ENCODE measurements at regions not wholly inside any gene's neighbourhood (a gene's known extent, or its start where the extent isn't known, plus 50 kb on each side); places are given as distances from the start of the nearest gene placed in this dataset.

DNA sequence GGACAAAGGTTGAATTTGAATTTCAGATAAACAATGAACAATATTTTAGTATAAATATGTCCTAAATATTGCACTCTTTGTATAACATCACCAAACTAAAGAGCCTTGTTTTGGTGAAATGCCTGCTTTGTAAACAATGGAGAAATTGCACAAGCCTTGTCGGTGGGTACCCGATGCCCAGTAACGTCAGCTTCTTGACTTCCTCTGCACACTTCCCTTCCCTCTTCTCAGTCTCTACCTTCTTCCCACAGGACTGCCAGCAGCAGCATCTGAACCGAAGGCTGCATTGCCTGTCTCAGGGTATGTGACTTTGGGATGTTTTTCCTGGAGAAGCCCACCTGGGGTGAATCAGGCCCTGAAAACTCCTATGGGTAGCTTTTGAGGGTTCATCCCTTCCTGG lies 113.9 kb downstream of the UTP18 start:
- H3K27ac ChIP-seq (ENCODE audit: low read length), result no peak overlapping the region
- peaks cover 4% of the 10 kb centered on the region for H3K4me1 ChIP-seq (ENCODE audit: control insufficient read depth, insufficient read depth, low read length)
- H3K36me3 ChIP-seq (ENCODE audit: control insufficient read depth, insufficient read depth, low read length), result no peaks in the 10 kb centered on the region
- intact Hi-C loops (cut with micrococcal nuclease), result no loop called here
- ATAC-seq, result no peak
- H3K4me1 Mint-ChIP-seq, result peaks cover 6 to 7% of the 10 kb centered on the region in 2 donors
- H3K9me3 Mint-ChIP-seq, result no peaks in the 10 kb centered on the region
- WGBS (ENCODE audit: insufficient coverage), result 8% methylated on average over 3 of the region's 4 CpGs
- peaks cover 7% of the 10 kb centered on the region for H3K9me3 ChIP-seq (ENCODE audit: control insufficient read depth, insufficient read depth, low read length)
- H3K36me3 Mint-ChIP-seq, result no peaks in the 10 kb centered on the region
- H3K27me3 Mint-ChIP-seq (ENCODE audit: low read depth in 2 of 2), result peaks cover under 1 to 14% of the 10 kb centered on the region in 2 donors
- H3K27ac Mint-ChIP-seq, result no peak overlapping the region
- TF ChIP-seq, protein P1, sequence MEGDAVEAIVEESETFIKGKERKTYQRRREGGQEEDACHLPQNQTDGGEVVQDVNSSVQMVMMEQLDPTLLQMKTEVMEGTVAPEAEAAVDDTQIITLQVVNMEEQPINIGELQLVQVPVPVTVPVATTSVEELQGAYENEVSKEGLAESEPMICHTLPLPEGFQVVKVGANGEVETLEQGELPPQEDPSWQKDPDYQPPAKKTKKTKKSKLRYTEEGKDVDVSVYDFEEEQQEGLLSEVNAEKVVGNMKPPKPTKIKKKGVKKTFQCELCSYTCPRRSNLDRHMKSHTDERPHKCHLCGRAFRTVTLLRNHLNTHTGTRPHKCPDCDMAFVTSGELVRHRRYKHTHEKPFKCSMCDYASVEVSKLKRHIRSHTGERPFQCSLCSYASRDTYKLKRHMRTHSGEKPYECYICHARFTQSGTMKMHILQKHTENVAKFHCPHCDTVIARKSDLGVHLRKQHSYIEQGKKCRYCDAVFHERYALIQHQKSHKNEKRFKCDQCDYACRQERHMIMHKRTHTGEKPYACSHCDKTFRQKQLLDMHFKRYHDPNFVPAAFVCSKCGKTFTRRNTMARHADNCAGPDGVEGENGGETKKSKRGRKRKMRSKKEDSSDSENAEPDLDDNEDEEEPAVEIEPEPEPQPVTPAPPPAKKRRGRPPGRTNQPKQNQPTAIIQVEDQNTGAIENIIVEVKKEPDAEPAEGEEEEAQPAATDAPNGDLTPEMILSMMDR (IDR thresholded peaks at IDR 0.05), result no peak
- no peak overlapping the region for H3K4me3 ChIP-seq (ENCODE audit: low read length)
- no peak for DNase-seq
- H3K4me3 Mint-ChIP-seq, result no peak overlapping the region
- H3K27me3 ChIP-seq (ENCODE audit: control insufficient read depth, insufficient read depth, low read length), result no peaks in the 10 kb centered on the region

- DNase-seq, result no peak
- Mint-ChIP-seq H3K27ac (no peak overlapping the region), H3K4me3 (no peak overlapping the region), H3K4me1 (peaks cover 6 to 7% of the 10 kb centered on the region in 2 donors), H3K27me3 (ENCODE audit: low read depth in 2 of 2) (peaks cover 3 to 17% of the 10 kb centered on the region in 2 donors), H3K9me3 (no peaks in the 10 kb centered on the region), H3K36me3 (no peaks in the 10 kb centered on the region)
- H3K27ac ChIP-seq (ENCODE audit: low read length), result no peak overlapping the region
- peaks cover 7% of the 10 kb centered on the region for H3K9me3 ChIP-seq (ENCODE audit: control insufficient read depth, insufficient read depth, low read length)
- no peaks in the 10 kb centered on the region for H3K27me3 ChIP-seq (ENCODE audit: control insufficient read depth, insufficient read depth, low read length)
- ATAC-seq, result no peak
- no peaks in the 10 kb centered on the region for H3K36me3 ChIP-seq (ENCODE audit: control insufficient read depth, insufficient read depth, low read length)
- peaks cover 4% of the 10 kb centered on the region for H3K4me1 ChIP-seq (ENCODE audit: control insufficient read depth, insufficient read depth, low read length)
- no peak overlapping the region for H3K4me3 ChIP-seq (ENCODE audit: low read length)
- WGBS (ENCODE audit: insufficient coverage), result 89% methylated on average over 3 of the region's 3 CpGs
- TF ChIP-seq, protein P1 (IDR thresholded peaks at IDR 0.05), result no peak
- intact Hi-C loops (cut with micrococcal nuclease), result no loop called here
Measured at GRCh38 chr17:51375771-51376170, 115.4 kb downstream of the UTP18 start.

GRCh38 chr17:51376739-51377138 lies 116.4 kb downstream of the UTP18 start:
- DNase-seq (no peak), ATAC-seq (no peak)
- Mint-ChIP-seq H3K27ac (no peak overlapping the region), H3K4me1 (peaks cover 5 to 6% of the 10 kb centered on the region in 2 donors), H3K36me3 (no peaks in the 10 kb centered on the region), H3K9me3 (no peaks in the 10 kb centered on the region), H3K27me3 (ENCODE audit: low read depth in 2 of 2) (peaks cover 3 to 21% of the 10 kb centered on the region in 2 donors), H3K4me3 (no peak overlapping the region)
- H3K36me3 ChIP-seq (ENCODE audit: control insufficient read depth, insufficient read depth, low read length), result no peaks in the 10 kb centered on the region
- H3K27ac ChIP-seq (ENCODE audit: low read length), result no peak overlapping the region
- H3K27me3 ChIP-seq (ENCODE audit: control insufficient read depth, insufficient read depth, low read length), result no peaks in the 10 kb centered on the region
- H3K4me1 ChIP-seq (ENCODE audit: control insufficient read depth, insufficient read depth, low read length), result peaks cover 4% of the 10 kb centered on the region
- 100% methylated on average over 1 of the region's 1 CpG for WGBS (ENCODE audit: insufficient coverage)
- H3K9me3 ChIP-seq (ENCODE audit: control insufficient read depth, insufficient read depth, low read length), result peaks cover 7% of the 10 kb centered on the region
- intact Hi-C loops (cut with micrococcal nuclease), result no loop called here
- no peak overlapping the region for H3K4me3 ChIP-seq (ENCODE audit: low read length)
- TF ChIP-seq, protein P1 (IDR thresholded peaks at IDR 0.05), result no peak

DNA sequence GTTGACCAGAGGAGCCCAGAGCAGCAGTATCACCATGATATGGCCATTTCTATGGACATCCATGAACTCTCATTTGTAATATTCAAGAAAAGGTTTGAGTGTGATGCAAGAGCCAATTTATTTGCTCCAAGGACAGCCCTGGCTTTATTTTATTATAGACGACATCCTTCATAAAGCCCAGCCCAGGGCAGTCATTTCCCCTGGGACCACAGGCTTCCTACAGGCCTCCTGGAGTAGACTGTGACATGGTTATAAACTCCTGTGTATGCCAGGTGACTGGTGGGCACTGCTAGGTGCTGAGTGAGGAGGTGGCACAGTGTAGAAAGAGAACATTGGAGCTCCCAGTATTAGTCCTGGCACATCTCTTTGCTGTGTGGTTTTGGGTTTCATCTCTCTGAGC lies 120.9 kb downstream of the UTP18 start:
- TF ChIP-seq, protein P1 (IDR thresholded peaks at IDR 0.05), result no peak

More for the DNA sequence above, 120.9 kb downstream of the UTP18 start:
- intact Hi-C loops (cut with micrococcal nuclease), result no loop called here
- Mint-ChIP-seq H3K9me3 (no peaks in the 10 kb centered on the region), H3K4me3 (no peak overlapping the region), H3K4me1 (no peaks in the 10 kb centered on the region), H3K36me3 (no peaks in the 10 kb centered on the region), H3K27me3 (ENCODE audit: low read depth in 2 of 2) (peaks cover 3 to 19% of the 10 kb centered on the region in 2 donors), H3K27ac (no peak overlapping the region)
- H3K36me3 ChIP-seq (ENCODE audit: control insufficient read depth, insufficient read depth, low read length), result no peaks in the 10 kb centered on the region
- no peaks in the 10 kb centered on the region for H3K9me3 ChIP-seq (ENCODE audit: control insufficient read depth, insufficient read depth, low read length)
- 93% methylated on average over 1 of the region's 1 CpG for WGBS (ENCODE audit: insufficient coverage)
- no peak for ATAC-seq
- no peak overlapping the region for H3K27ac ChIP-seq (ENCODE audit: low read length)
- no peaks in the 10 kb centered on the region for H3K27me3 ChIP-seq (ENCODE audit: control insufficient read depth, insufficient read depth, low read length)
- DNase-seq, result no peak
- no peak overlapping the region for H3K4me3 ChIP-seq (ENCODE audit: low read length)
- H3K4me1 ChIP-seq (ENCODE audit: control insufficient read depth, insufficient read depth, low read length), result no peaks in the 10 kb centered on the region

Measured in natural killer cell (primary cell).